H9 (cell line): ENCODE measurements at regions not wholly inside any gene's neighbourhood (a gene's known extent, or its start where the extent isn't known, plus 50 kb on each side); places are given as distances from the start of the nearest gene placed in this dataset.

Experiments
- DNase-seq: peaks from one replicate; pipeline ENCODE4 v3.0.0-alpha.2; 2017
- H2AFZ ChIP-seq: one replicate; pipeline ENCODE4 v1.6.1; 2013; ENCODE audit warnings: mild to moderate bottlenecking, low read length, control low read depth, moderate library complexity
- H2AK5ac ChIP-seq: 2 replicates; pipeline ENCODE4 v1.6.1; 2013; ENCODE audit warnings: low read length, control low read depth, mixed read lengths; ENCODE audit not compliant: insufficient read length
- H2BK120ac ChIP-seq: one replicate; pipeline ENCODE4 v1.6.1; 2013; ENCODE audit warnings: low read depth, mild to moderate bottlenecking, low read length, control low read depth, inconsistent platforms; ENCODE audit not compliant: poor library complexity, severe bottlenecking
- H2BK12ac ChIP-seq: 2 replicates; pipeline ENCODE4 v1.6.1; 2013; ENCODE audit warnings: low read length, control low read depth, mixed read lengths, low read depth; ENCODE audit not compliant: insufficient read length
- H2BK15ac ChIP-seq: 2 replicates; pipeline ENCODE4 v1.6.1; 2013; ENCODE audit warnings: low read depth, low read length, control low read depth
- H2BK20ac ChIP-seq: one replicate; pipeline ENCODE4 v1.6.1; 2013; ENCODE audit warnings: low read depth, mild to moderate bottlenecking, low read length, control low read depth, inconsistent platforms; ENCODE audit not compliant: poor library complexity, severe bottlenecking
- H2BK5ac ChIP-seq: 2 replicates; pipeline ENCODE4 v1.6.1; 2013; ENCODE audit warnings: low read length, control low read depth, mixed read lengths; ENCODE audit not compliant: insufficient read length
- H3K14ac ChIP-seq: 2 replicates; pipeline ENCODE4 v1.6.1; 2013; ENCODE audit warnings: low read length, control low read depth; ENCODE audit not compliant: insufficient read depth
- H3K18ac ChIP-seq: 2 replicates; pipeline ENCODE4 v1.6.1; 2013; ENCODE audit warnings: low read depth, mild to moderate bottlenecking, mixed read lengths, low read length, control low read depth; ENCODE audit not compliant: insufficient read length
- H3K23ac ChIP-seq: 2 replicates; pipeline ENCODE4 v1.6.1; 2013; ENCODE audit warnings: low read length, control low read depth, mixed read lengths, low read depth; ENCODE audit not compliant: insufficient read length
- H3K23me2 ChIP-seq: 2 replicates; pipeline ENCODE4 v1.6.1; 2013; ENCODE audit warnings: low read depth, mild to moderate bottlenecking, mixed read lengths, low read length, control low read depth; ENCODE audit not compliant: insufficient read length, poor library complexity, severe bottlenecking
- H3K27ac ChIP-seq: 2 replicates; pipeline ENCODE4 v1.5.1; 2013; ENCODE audit warnings: low read length, control low read depth, mixed read lengths, low read depth; ENCODE audit not compliant: insufficient read length
- H3K27me3 ChIP-seq: 2 replicates; pipeline ENCODE4 v1.6.1; 2013; ENCODE audit warnings: low read length, control low read depth, inconsistent platforms; ENCODE audit not compliant: insufficient read depth
- H3K4ac ChIP-seq: 2 replicates; pipeline ENCODE4 v1.6.1; 2013; ENCODE audit warnings: low read depth, mild to moderate bottlenecking, control low read depth, inconsistent platforms, low read length, moderate library complexity
- H3K4me1 ChIP-seq: 2 replicates; pipeline ENCODE4 v1.6.1; 2013; ENCODE audit warnings: low read length, control low read depth, inconsistent platforms; ENCODE audit not compliant: insufficient read depth
- H3K4me2 ChIP-seq: 2 replicates; pipeline ENCODE4 v1.6.1; 2013; ENCODE audit warnings: low read length, control low read depth, mixed read lengths; ENCODE audit not compliant: insufficient read length, insufficient read depth
- H3K56ac ChIP-seq: 2 replicates; pipeline ENCODE4 v1.6.1; 2013; ENCODE audit warnings: low read depth, mild to moderate bottlenecking, mixed read lengths, low read length, control low read depth; ENCODE audit not compliant: insufficient read length
- H3K79me1 ChIP-seq: 2 replicates; pipeline ENCODE4 v1.6.1; 2013; ENCODE audit warnings: low read depth, mild to moderate bottlenecking, moderate library complexity, low read length, control low read depth, inconsistent platforms; ENCODE audit not compliant: insufficient read depth, poor library complexity, severe bottlenecking
- H3K79me2 ChIP-seq: 2 replicates; pipeline ENCODE4 v1.6.1; 2013; ENCODE audit warnings: low read length, control low read depth, inconsistent platforms; ENCODE audit not compliant: insufficient read depth
- H3K9ac ChIP-seq: 2 replicates; pipeline ENCODE4 v1.6.1; 2013; ENCODE audit warnings: low read length, control low read depth, mixed read lengths; ENCODE audit not compliant: insufficient read length; ENCODE audit errors: extremely low read depth
- H3K9me3 ChIP-seq: one replicate; pipeline ENCODE4 v1.6.1; 2013; ENCODE audit warnings: low read depth, low read length, inconsistent platforms; ENCODE audit not compliant: control insufficient read depth
- H3T11ph ChIP-seq: one replicate; pipeline ENCODE4 v1.6.1; 2013; ENCODE audit warnings: mild to moderate bottlenecking, low read length, control low read depth, inconsistent platforms
- H4K20me1 ChIP-seq: one replicate; pipeline ENCODE4 v1.6.1; 2013; ENCODE audit not compliant: control insufficient read depth, insufficient read length, insufficient read depth
- H4K5ac ChIP-seq: 2 replicates; pipeline ENCODE4 v1.6.1; 2013; ENCODE audit warnings: low read depth, mild to moderate bottlenecking, mixed read lengths, low read length, control low read depth; ENCODE audit not compliant: insufficient read length
- H4K8ac ChIP-seq: replicated peaks from 2 replicates; pipeline ENCODE4 v1.6.1; 2013; ENCODE audit warnings: low read length, control low read depth, mixed read lengths, low read depth; ENCODE audit not compliant: insufficient read length
- H4K91ac ChIP-seq: 2 replicates; pipeline ENCODE4 v1.6.1; 2013; ENCODE audit warnings: low read depth, mild to moderate bottlenecking, moderate library complexity, mixed read lengths, low read length, control low read depth; ENCODE audit not compliant: insufficient read length
- H3K27ac Mint-ChIP-seq, 3 experiments: 2 replicates in 2 of 3; 3 replicates in 1 of 3; pipeline ENCODE4 v1.8.0; 2020 to 2021; ENCODE audit warnings: mixed read lengths in 3 of 3, mild to moderate bottlenecking in 1 of 3, moderate library complexity in 1 of 3
- H3K27me3 Mint-ChIP-seq: 2 replicates; pipeline ENCODE4 v1.8.0; 2021; ENCODE audit warnings: low read depth, mild to moderate bottlenecking, moderate library complexity, mixed read lengths
- H3K36me3 Mint-ChIP-seq, 3 experiments: 2 replicates in 2 of 3; 3 replicates in 1 of 3; pipeline ENCODE4 v1.8.0; 2020 to 2021; ENCODE audit warnings: low read depth in 3 of 3, mixed read lengths in 3 of 3; ENCODE audit not compliant: insufficient read depth in 1 of 3
- H3K4me1 Mint-ChIP-seq, 2 experiments: 2 replicates each; pipeline ENCODE4 v1.8.0; 2020; ENCODE audit warnings: mixed read lengths in 2 of 2
- H3K4me3 Mint-ChIP-seq, 2 experiments: 2 replicates in 1 of 2; 3 replicates in 1 of 2; pipeline ENCODE4 v1.8.0; 2020 to 2021; ENCODE audit warnings: mild to moderate bottlenecking in 2 of 2, mixed read lengths in 2 of 2, moderate library complexity in 1 of 2
- H3K9me3 Mint-ChIP-seq, 2 experiments: 2 replicates in 1 of 2; 3 replicates in 1 of 2; pipeline ENCODE4 v1.8.0; 2020; ENCODE audit warnings: mild to moderate bottlenecking in 2 of 2, mixed read lengths in 2 of 2, moderate library complexity in 1 of 2
- CTCF ChIP-seq: fragments of 200-600 bp; sonication (generic); conservative IDR thresholded peaks from 3 replicates; pipeline ENCODE4 v1.8.0; 2021; ENCODE audit warnings: antibody characterized with exemption, mild to moderate bottlenecking
- WGBS: extraction: QIAGEN DNeasy Blood & Tissue Kit; methylation state at CpG from one replicate; pipeline ENCODE4 v1.1.7; 2013; ENCODE audit warnings: missing lambda C conversion rate, low lambda C conversion rate, mixed read lengths; ENCODE audit not compliant: insufficient read length; ENCODE audit errors: extremely low coverage; 5-methylcytosine and 5-hydroxymethylcytosine counted together

- no CpG with 5 or more reads among the region's 3 CpGs for WGBS
- DNase-seq, result peak; percentile 33
- H3K79me1 ChIP-seq, result no peaks in the 10 kb centered on the region
- no peak overlapping the region for H2BK120ac ChIP-seq
- H3T11ph ChIP-seq, result no peak overlapping the region
- no peak overlapping the region for H3K27ac Mint-ChIP-seq
- no peak overlapping the region for H2BK5ac ChIP-seq
- H3K9ac ChIP-seq, result no peak overlapping the region
- no peak overlapping the region for H3K14ac ChIP-seq
- no peaks in the 10 kb centered on the region for H3K4me1 ChIP-seq
- H3K27me3 ChIP-seq, result no peaks in the 10 kb centered on the region
- no peak overlapping the region for H2BK15ac ChIP-seq
- H3K56ac ChIP-seq, result no peak overlapping the region
- no peaks in the 10 kb centered on the region for H3K9me3 ChIP-seq
- no peak overlapping the region for H3K27ac ChIP-seq
- no peak overlapping the region for H3K18ac ChIP-seq
- no peak overlapping the region for H4K8ac ChIP-seq
- no peaks in the 10 kb centered on the region for H3K36me3 Mint-ChIP-seq
- H4K91ac ChIP-seq, result no peak overlapping the region
- no peak overlapping the region for H3K4me3 Mint-ChIP-seq
- H3K27me3 Mint-ChIP-seq, result no peaks in the 10 kb centered on the region
- no peak for TF ChIP-seq CTCF
- H2BK20ac ChIP-seq, result no peak overlapping the region
- H2BK12ac ChIP-seq, result no peak overlapping the region
- no peak overlapping the region for H2AK5ac ChIP-seq
- H3K4me2 ChIP-seq, result no peak overlapping the region
- H4K5ac ChIP-seq, result no peak overlapping the region
- H3K23ac ChIP-seq, result no peak overlapping the region
- H3K23me2 ChIP-seq, result no peaks in the 10 kb centered on the region
- H3K4me1 Mint-ChIP-seq, result peaks cover 0 to 2% of the 10 kb centered on the region in 2 experiments; a peak in 1 of 4 replicates
- no peaks in the 10 kb centered on the region for H4K20me1 ChIP-seq
- H3K4ac ChIP-seq, result no peak overlapping the region
- H3K9me3 Mint-ChIP-seq, result peaks cover 0 to 3% of the 10 kb centered on the region in 2 experiments; a peak in 1 of 5 replicates
- H2AFZ ChIP-seq, result no peak overlapping the region
- H3K79me2 ChIP-seq, result no peaks in the 10 kb centered on the region
Observed at GRCh38 chr16:60605176-60605575, 1431.1 kb downstream of the CDH8 start.
